Dedifferentiated amniotic fluid mesenchymal stem cell (primary cell): ENCODE measurements at regions not wholly inside any gene's neighbourhood (a gene's known extent, or its start where the extent isn't known, plus 50 kb on each side); places are given as distances from the start of the nearest gene placed in this dataset.

ENCODE experiments used
- DNase-seq: peaks from one replicate; pipeline ENCODE4 v3.0.0-alpha.2; 2016; ENCODE audit errors: extremely low spot score

DNA sequence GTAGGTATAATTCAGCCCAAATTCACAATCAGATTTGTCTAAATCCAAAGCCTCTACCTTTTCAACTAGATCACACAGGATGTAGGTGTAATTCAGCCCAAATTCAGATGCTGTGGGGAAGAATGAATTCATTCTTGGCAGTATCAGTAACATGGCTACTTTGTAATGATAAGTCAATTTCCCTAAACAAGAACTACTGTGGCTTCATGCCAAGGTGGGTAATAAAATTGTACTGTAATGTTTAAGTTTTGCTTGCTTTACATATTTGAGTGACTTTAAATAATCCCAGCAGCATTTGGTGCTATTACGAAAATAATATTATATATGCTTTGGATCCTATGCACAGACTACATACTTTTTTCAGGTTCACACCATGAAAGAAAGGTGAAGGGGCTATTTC is 239.1 kb downstream of the HDGFL1 start:
- no peak for DNase-seq

DNA sequence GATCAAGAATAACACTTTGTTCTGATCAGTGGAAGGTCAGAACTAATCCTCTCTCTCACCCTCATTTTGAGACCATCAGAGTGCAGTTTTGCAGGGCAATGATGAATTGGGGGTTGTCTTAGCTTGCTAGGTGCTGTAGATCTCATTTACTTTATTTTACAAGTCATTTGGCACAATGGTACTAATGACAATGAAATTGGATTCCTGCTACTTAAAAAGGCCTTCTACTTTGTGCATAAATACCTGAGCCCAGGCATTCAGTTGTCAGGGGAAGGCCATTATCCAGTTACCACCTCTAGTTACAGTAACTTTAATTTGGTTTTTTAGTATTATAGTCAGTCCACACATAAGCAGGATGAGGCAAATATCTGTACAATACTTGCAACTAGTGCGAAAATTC is 240.0 kb downstream of the HDGFL1 start:
- no peak for DNase-seq

DNA sequence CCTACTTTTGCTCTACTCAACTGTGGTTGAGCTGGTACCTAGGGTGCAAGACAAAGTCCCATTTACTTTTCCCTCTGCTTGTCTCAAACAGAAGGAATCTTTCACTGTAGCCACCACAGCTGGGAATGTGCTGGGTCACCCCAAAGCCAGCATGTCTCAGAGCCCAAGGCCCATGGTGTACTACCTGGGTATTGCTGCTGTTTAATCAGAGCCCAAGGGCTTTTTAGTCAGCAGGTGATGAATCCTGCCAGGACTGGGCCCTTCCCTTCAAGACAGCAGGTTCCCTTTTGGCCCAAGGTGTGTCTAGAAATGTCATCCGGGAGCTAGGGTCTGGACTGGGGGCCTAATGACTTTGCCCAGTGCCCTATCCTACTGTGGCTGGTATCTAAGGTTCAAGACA is 249.8 kb downstream of the HDGFL1 start:
- DNase-seq, result no peak

DNA sequence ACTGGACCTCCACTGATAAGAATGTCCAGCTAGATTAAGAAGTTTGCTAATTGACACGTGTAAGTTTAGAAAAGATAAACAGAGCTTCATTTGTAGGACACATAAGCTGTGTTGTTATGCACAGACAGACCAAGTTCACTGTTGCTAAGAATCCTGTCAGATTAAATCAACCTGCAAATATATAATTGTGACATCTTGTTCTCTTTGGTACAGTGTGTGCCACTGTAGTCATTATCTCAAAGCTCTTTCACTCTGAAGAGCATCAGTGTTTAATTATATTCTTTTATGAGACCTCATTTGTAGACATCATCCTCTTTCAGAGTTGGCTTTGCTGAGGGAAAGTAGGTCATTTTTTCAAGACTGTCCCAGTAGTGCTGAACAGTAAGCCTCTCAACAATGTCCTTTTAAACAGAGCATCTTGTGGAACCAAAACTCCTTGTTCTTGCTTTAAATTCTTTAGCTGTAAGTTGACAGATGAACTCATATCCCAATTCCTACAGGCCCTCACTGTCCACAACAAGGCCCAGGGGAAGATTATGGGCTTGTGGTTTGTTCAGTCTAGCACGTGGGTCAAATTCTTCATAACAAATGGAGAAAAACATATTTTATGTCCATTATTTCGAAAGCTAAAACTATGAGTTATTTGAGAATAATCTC is 252.4 kb downstream of the HDGFL1 start:
- no peak for DNase-seq

DNA sequence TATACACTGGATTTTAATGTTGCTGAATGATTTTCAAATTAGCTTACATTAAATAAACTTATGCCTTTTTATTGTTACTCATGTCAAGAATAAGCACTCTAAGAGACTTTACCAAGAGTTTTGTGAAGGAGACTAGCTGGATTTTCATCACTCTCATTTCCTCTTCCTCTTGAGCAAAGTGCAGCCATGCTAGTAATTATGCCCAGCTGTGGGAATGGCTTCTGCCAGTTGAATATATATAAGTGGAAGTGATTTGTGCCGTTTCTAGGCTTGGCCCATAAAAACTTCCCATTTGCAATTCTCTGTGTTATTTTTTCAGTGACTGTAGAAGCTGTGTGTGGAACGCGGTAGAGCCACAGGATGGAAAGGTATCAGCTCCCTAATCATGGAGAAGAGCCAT is 255.8 kb downstream of the HDGFL1 start:
- no peak for DNase-seq

DNA sequence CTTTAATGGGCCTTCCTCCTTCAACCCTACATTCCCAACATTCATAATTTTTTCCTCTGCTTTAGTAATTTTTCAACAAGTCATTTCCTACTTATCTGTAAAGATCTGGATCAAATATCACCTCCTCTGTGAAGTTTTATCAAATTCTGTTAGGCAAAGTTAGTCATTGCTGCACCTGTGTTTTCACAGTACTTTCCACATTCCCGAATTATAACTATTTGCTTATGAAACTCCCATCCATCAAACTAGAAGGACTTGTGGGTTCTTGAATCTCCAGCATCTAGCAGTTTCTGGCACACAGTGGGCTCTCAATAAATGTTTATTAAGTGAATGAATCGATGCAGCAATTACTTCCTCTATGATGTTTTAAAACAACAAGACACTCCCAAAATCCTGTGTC is 257.6 kb downstream of the HDGFL1 start:
- no peak for DNase-seq

DNA sequence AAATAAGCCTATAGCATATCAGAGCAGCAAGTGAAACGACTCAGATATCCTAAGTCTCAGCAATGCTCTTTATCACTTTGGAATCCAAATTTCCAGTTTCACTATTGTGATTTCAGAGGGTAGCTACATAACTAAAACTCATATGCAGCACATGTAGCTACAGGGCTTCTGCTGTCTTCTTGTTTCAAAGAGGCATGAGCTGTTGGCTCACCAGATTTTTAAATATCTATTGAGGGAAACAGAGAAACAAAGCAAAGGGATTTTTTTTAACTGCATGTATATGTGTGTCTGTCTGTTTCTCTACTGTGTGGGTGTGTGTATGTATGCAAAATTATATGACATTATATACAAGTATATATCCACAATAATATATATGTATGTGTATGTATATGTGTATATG is 258.4 kb downstream of the HDGFL1 start:
- DNase-seq, result peak; percentile 31

DNA sequence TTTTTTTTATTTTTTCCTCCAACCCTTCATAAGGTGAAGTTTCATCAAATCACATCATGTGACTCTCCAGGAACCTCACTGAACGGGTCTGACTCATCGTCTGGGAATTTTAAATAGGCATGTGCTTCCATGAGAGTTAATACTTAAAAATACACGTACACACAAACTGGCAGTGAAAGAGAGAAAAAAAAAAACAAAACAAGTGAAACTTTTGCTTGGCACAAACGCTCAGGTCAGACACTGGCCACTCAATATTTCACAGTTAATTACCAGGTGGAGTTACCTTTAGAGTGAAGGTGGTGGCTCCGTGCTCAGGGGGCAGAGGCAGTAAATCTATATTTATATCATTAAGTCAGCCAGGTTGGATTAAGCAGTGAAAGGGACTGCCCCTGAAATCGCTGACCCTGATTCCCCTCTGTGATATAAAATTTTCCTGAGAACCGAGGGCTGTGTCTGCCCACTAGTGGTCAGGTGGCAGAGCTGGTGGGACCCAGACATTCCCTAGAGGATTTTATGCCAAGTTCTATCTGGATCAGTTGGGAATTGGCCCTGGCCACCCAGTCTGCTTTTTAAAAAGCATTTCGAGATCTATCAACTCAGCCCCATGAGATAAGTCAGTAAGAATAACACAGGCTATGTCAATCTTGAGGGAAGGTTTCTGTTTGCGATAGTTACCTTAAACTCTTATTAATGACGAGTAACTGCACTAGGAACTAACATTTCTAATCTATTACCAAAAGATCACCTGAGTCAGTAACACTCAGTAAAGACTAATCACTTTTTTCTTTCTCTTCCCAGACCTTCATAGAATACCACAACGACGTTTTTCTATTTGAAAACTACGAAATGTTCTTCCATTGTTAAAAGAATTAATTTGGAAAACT is 259.1 kb downstream of the HDGFL1 start:
- peak; percentile 96 for DNase-seq

DNA sequence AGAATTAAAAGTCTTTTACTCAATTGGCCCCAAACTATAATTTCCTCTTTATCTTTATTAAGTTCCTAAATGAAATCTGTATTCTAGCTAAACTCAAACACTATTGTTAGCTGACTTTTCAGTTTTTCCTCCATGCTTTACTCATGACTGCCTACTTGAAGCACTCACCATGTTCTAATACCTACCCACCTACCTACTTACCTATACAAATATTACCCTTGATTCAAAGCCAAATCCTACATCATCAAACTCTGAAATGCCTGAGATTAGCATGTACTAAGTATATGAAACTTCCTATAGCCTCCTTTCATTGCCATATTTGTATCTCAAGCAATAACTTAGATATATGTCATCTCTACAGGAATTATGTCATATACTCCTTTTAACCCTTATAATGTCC is 259.7 kb downstream of the HDGFL1 start:
- DNase-seq, result no peak

DNA sequence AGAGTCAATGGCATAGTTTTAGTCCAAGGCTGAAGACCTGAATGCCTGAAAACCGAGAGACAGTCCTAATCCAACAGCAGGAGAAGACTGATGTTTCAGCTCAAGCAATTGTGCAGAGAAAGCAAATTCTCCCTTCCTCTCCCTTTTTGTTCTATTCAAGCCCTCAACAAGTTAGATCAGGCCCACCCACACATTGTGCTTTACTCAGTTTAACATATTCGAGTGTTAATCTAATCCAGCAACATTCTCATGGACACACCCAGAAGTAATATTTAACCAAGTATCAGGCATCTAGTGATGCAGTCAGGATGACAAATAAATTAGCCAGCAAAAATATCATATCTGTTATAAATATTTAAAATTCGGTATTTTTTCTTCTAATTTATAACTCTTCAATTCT is 261.1 kb downstream of the HDGFL1 start:
- DNase-seq, result no peak

DNA sequence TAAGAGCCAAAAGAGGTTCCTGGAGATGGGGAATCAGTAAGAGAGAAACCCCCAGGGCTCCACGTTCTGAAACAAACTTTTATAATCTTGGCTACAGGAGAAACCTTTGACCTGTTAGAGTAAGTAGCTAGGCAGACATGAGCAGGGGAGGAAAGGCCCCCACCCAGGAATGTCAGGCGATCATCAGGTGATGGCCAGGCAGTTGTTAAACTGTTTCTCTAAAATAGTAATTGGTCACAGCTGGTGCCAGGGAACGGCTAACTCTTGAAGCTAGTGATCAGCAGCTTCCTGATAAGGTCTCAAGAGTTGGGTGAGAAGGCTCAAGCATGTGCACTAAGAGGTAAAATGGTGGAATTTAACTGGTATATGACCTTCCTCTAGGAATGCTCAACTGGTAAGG is 263.8 kb downstream of the HDGFL1 start:
- DNase-seq, result no peak

DNA sequence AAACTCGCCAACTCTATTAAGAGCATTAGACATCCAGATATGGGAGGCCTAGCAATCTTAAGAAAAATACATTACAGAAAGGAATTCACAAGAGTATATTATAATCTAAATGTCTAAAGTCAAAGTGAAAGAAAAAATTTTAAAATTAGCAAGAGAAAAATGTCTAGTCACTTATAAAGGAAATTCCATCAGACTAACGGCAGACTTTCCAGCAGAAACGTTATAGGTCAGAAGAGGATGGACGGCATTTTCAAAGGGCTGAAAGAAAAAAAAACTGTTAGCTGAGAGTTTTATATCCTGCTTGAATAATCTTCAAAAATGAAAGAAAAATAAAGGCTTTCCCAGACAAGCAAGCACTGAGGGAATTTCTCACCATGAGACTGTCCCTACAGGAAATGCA is 269.0 kb downstream of the HDGFL1 start:
- no peak for DNase-seq

DNA sequence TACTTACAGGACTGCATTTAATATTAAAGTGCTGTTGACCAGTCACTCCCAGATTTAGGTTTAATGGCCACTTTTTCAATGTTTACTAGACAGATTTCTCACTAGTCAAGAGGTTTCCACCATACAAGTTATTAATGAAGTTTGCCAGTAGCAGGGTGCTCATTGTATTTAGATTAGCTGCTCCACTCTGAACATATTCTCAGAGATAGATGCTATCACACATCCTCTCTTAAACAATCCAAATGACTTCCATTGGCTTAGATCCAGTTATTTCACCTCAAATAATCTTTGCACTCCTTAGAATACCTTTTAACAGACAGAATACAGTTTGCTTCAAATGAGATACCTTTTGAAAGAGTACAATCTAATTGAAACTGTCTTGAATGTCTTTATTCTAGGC is 276.1 kb downstream of the HDGFL1 start:
- DNase-seq, result no peak

DNA sequence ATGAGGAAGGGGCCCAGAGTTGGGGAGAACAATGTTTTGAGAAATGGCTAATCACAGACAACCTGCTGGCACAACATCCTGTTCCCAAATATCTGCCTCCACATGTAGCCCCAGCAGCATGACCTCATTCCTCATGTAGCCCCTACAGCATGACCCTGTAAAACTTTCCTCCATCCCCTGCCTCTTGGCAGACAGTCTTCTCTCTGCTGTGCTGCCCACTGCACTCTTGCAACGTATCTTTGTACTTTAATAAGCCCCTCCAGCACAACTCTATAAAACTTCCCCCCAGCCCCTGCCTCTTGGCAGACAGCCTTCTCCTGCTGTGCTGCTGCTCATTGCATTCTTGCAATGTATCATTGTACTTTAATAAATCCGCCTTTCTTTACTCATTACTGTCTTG is 278.8 kb downstream of the HDGFL1 start:
- DNase-seq, result no peak

DNA sequence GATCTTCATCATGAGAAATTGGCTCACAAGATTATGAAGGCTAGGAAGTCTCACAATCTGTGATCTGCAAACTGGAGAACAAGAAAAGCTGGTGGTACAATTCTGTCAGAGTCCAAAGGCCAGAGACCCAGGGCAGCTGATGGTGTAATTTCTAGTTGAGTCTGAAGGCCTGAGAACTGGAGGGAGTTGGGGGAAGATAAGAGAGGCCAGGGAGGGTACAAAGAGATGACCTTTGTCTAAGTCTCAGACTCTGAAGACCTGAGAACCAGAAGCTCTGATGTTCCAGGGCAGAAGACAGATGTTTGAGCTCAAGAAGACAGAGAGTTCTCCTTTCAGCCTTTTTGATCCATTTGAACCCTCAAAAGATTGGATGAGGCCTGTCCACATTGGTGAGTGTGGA is 280.6 kb downstream of the HDGFL1 start:
- DNase-seq, result no peak

DNA sequence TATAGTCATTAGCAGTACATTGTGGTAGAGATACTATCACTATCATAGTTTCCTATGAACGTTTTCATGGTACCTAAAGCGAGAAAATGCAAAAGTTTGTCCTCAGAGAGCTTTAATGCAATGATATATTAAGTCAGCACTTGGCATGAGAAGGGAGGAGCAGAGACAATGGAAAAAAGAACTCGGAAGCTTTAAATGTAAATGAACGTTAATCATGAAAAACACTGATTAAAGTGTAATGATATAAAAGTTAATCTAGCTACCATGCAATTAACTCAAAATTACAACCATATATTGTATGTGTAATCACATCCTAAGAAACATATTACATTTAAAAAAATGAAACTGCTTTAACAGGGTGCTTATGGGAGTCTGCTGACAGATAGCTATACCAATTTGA is 282.7 kb downstream of the HDGFL1 start:
- no peak for DNase-seq

DNA sequence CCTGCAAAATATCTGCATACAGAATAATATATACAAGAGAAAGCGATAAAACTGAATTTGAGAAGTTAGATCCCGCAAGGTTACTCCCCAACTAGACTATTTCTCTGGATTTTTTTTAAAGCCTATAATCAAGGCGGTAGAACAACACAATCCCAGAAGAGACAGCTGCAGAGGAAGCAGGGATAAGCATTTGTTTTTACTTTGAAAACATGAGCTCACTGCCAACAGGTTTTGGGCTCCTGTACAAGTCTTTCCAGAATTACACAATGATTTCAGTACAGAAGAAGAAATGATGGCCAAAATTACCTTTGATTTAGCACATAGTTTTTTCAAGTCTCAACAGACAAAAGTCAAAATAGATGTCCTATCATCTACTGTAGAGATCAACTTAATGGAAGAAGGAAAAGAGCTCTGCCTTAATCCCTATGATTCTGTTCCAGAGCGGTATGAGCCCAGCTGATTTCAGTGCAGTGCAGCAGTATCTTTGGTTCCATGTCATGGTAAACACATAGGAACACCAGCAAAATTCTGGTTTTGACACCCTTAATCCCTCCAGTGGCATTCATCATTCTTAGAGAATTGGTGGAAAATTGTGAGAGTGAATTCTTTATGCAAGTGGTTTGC is 304.3 kb downstream of the HDGFL1 start:
- DNase-seq, result no peak

DNA sequence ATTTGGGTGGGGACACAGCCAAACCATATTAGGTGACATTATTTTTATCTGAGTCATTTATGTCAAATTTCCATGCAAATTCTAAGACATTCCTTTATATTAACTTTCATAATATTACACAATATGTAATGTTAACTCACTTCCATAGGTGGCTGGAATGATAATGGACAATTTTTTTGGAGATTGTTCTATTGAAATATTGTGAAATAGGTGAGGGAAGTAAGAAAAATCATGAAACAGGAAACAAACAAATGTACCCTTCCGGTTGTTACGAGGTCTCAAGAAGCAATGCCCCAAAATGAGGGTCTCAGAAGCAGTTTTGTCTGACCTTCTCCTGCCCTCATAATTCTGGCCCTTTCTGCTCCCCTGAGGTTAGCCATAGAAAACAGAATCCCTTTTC is 306.5 kb downstream of the HDGFL1 start:
- no peak for DNase-seq

DNA sequence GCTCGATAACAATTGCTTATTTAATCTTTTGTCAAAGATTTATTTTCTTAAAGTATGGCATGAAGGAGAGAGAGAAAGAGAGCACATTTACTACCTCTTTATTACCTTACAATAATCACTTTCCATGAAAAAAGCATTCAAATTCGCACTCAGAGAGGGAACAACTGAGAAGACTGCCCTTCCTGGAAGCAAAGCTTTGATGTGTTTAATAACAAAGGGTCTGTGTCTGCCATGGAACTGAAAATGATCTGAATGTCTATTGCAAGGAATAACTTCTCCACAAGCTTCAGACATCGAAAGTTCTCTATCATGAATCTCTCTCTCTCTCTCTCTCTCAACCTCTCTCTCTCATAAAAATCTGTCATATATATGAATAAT is 308.9 kb downstream of the HDGFL1 start:
- no peak for DNase-seq

DNA sequence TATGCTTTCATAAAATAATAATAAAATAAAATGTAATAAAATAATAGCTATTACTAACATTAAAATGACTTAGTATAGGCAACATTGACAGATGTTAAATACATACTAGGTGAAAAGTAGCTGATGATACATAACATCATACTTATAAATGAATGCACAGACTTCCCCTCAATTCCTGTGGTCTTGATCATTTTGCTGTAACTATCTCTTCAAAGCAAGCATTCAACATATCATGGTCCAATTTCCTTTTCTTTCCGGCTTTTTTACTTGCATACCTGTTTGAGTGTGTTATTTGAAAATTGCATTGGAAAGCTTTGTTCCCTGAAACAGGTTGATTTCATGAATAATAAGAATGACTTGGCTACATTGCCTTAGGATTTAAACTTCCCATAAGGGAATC is 309.3 kb downstream of the HDGFL1 start:
- DNase-seq, result no peak

DNA sequence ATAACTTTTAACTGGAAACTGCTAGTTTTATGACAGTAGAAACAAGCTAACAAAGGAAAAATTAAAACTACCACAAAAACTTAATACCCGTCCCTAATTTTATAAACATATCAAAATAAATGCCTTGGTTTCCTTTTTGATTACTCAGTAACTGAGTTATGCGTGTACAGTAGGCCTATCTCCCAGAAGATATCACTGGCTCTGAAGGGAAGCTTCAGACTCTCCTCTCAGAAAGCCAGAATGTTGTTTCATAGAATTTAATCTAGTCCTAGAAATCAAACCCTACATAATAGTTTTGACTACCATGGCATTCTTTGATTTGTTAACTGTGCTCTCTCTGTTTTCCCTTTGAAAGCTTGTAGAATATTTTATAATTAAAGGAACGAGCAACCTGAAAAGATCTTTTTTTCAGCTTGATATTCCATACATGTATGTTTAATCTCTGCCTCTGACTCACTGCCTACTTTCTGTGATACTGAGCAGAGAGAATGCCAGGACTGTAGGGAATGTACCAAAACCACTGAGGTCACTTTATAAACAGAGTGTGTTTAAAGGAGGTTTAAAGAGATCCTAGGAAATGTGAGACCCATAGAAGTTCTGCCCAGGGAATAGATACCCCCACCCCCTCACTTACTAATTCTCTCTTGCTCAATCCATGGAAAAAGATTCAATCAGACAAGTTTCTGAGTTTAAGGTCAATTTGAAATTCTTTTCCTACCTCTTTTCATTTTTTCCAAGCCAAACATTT is 311.5 kb downstream of the HDGFL1 start:
- peak; percentile 97 for DNase-seq

DNA sequence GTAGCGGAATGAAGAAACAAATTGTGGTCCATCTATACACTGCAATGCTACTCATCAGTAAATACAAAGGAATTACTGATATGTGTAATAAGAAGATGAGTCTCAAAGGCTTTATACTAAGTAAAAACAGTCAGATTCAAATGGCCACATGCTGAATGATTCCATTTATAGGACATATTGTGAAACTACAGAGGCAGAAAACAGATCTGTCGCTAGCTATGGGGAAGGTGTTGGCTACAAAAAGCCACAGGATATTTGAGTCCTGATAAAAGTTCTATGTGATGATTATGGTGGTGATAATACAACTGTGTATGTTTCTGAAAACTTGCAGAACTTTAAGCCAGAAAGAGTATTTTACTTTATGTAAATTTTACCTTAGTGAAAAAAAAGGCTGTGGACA is 313.2 kb downstream of the HDGFL1 start:
- DNase-seq, result no peak
